T-cell (primary cell): ENCODE measurements at regions not wholly inside any gene's neighbourhood (a gene's known extent, or its start where the extent isn't known, plus 50 kb on each side); places are given as distances from the start of the nearest gene placed in this dataset.
A peak's percentile ranks its signal among the peaks of the same experiment; 100 is the strongest.
"Not testable (repeated sequence)": the region's sequence is repeated elsewhere in the genome, so short reads cannot be mapped to it uniquely, and the experiment has no call there.

Experiments
- ATAC-seq, 4 experiments: fragments of 200-7000 bp in 3 of 4; fragments of 150-1000 bp in 1 of 4; cut with Tn5 transposase; replicated peaks in 1 of 4; 1 replicate in 3 of 4; 2 replicates in 1 of 4; pipeline ENCODE4 v1.10.0; 2021; ENCODE audit warnings: moderate library complexity in 3 of 4, mild to moderate bottlenecking in 2 of 4, moderate number of reproducible peaks in 1 of 4
- CTCF ChIA-PET, 2 donors: fragments of 300-600 bp; sonication (Branson Sonifier 250); formaldehyde crosslinking; loops; one replicate each; lab custom pipeline; 2022; ENCODE audit warnings: antibody characterized with exemption in 2 of 2; lab: Charles Lee
- POLR2A ChIA-PET, 2 donors: fragments of 300-600 bp; sonication (Branson Sonifier 250); formaldehyde crosslinking; loops; one replicate each; lab custom pipeline; 2022; ENCODE audit warnings: antibody characterized with exemption in 2 of 2; lab: Charles Lee
- DNase-seq, 35 experiments: peaks; one replicate each; pipeline versions ENCODE4 v3.0.0 to v3.0.0-alpha.2; 2013 to 2023
- H3K27ac ChIP-seq: one replicate; pipeline ENCODE4 v1.5.1; 2013; ENCODE audit warnings: low read length
- H3K27me3 ChIP-seq, 2 experiments: replicated peaks in 1 of 2; 1 replicate in 1 of 2; 2 replicates in 1 of 2; pipeline versions ENCODE4 v1.6.1 to v1.7.0; 2013; ENCODE audit warnings: low read length in 1 of 2, mixed read lengths in 1 of 2; ENCODE audit not compliant: control insufficient read depth in 2 of 2, insufficient read depth in 2 of 2; ENCODE audit errors: extremely low read depth in 1 of 2
- H3K36me3 ChIP-seq, 2 donors: 1 replicate in 1 of 2; 2 replicates in 1 of 2; pipeline versions ENCODE4 v1.6.1 to v1.7.0; 2013; ENCODE audit warnings: low read length in 1 of 2; ENCODE audit not compliant: control insufficient read depth in 2 of 2, insufficient read depth in 1 of 2; ENCODE audit errors: extremely low read depth in 1 of 2
- H3K4me1 ChIP-seq, 2 experiments: 1 replicate in 1 of 2; 2 replicates in 1 of 2; pipeline versions ENCODE4 v1.6.1 to v1.7.0; 2013; ENCODE audit warnings: low read length in 2 of 2, mixed read lengths in 1 of 2; ENCODE audit not compliant: insufficient read depth in 2 of 2, control insufficient read depth in 1 of 2; ENCODE audit errors: extremely low read depth in 1 of 2
- H3K4me3 ChIP-seq, 2 donors: 1 replicate in 1 of 2; 2 replicates in 1 of 2; pipeline versions ENCODE4 v1.5.1 to v1.7.0; 2013; ENCODE audit warnings: mild to moderate bottlenecking in 2 of 2, low read length in 1 of 2, moderate library complexity in 1 of 2; ENCODE audit not compliant: control insufficient read depth in 1 of 2; ENCODE audit errors: extremely low read depth in 1 of 2
- H3K9me3 ChIP-seq: 2 replicates; pipeline ENCODE4 v1.7.0; 2013
- H3K27ac Mint-ChIP-seq, 2 donors: one replicate each; pipeline ENCODE4 v1.8.0; 2020 to 2021; ENCODE audit warnings: mild to moderate bottlenecking in 2 of 2, mixed read lengths in 2 of 2
- H3K27me3 Mint-ChIP-seq, 2 donors: one replicate each; pipeline ENCODE4 v1.8.0; 2021 to 2022; ENCODE audit warnings: mixed read lengths in 2 of 2
- H3K36me3 Mint-ChIP-seq: one replicate; pipeline ENCODE4 v1.8.0; 2021; ENCODE audit warnings: mixed read lengths
- H3K4me1 Mint-ChIP-seq, 3 donors: one replicate each; pipeline ENCODE4 v1.8.0; 2020 to 2022; ENCODE audit warnings: mixed read lengths in 3 of 3, mild to moderate bottlenecking in 1 of 3
- H3K4me3 Mint-ChIP-seq, 3 donors: one replicate each; pipeline ENCODE4 v1.8.0; 2020 to 2022; ENCODE audit warnings: mild to moderate bottlenecking in 3 of 3, mixed read lengths in 3 of 3, moderate library complexity in 3 of 3
- H3K9me3 Mint-ChIP-seq, 3 donors: one replicate each; pipeline ENCODE4 v1.8.0; 2020 to 2022; ENCODE audit warnings: mixed read lengths in 3 of 3
- WGBS: methylation state at CpG from one replicate; pipeline ENCODE4 v1.1.5; 2013; ENCODE audit warnings: missing lambda C conversion rate; ENCODE audit not compliant: insufficient coverage; 5-methylcytosine and 5-hydroxymethylcytosine counted together

DNA sequence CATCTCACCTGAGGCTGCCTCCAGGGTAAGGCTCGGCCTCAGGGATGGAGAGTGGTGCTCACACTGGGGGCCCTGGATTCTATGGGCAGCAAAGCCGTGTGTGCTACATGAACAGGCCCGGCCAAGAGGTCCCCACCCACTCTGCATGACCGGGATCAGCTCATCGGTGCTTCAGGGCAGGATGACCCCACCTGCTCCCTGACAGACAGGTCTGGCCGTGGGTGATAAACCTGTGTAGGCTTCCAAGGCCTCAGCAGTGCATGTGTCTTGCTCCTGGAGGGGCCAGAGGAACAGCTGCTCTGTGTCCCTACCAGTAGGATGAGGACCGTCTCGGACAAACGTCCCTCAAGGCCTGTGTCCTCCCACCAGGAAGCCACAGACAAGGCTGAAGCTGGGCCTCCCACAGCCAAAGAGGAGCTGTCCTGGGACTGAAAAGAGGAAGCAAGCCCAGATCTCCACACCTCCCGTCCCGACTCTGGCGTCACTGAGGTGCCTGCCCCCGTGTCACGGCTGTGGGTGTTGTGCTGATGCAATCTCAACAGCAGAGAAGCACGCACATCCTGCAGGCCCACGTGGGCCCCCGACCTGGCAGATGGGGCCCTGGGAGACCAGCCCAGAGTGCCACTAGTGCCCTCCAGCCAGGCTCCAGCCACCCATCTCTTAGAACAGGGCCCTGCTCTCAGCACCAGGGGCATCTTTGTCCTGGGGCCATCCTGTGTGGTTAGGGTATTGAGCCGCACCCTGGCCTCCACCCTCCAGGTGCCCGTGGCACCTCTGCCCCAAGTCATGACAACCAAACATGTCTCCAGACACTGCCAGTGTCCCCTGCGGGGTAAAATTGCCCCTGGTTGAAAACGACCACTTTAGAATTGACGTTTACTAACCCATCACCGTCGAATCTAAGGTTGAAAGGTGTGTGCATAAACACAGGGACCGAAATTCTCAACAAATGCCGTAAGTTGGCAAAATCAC is 5455.9 kb upstream of the TPTE start:
- H3K9me3 ChIP-seq, H3K36me3 Mint-ChIP-seq, H3K27ac ChIP-seq, H3K4me3 ChIP-seq, H3K27ac Mint-ChIP-seq, POLR2A ChIA-PET, H3K27me3 Mint-ChIP-seq, H3K36me3 ChIP-seq, H3K4me1 ChIP-seq, H3K4me3 Mint-ChIP-seq, H3K4me1 Mint-ChIP-seq, H3K27me3 ChIP-seq, CTCF ChIA-PET, H3K9me3 Mint-ChIP-seq: not testable (repeated sequence)
- no CpG with 5 or more reads among the region's 26 CpGs for WGBS
- peak; percentile 89 to 99 (median 94) for ATAC-seq
- DNase-seq, result peak in 27 of 35 experiments; percentile 32 to 80 (median 63)

DNA sequence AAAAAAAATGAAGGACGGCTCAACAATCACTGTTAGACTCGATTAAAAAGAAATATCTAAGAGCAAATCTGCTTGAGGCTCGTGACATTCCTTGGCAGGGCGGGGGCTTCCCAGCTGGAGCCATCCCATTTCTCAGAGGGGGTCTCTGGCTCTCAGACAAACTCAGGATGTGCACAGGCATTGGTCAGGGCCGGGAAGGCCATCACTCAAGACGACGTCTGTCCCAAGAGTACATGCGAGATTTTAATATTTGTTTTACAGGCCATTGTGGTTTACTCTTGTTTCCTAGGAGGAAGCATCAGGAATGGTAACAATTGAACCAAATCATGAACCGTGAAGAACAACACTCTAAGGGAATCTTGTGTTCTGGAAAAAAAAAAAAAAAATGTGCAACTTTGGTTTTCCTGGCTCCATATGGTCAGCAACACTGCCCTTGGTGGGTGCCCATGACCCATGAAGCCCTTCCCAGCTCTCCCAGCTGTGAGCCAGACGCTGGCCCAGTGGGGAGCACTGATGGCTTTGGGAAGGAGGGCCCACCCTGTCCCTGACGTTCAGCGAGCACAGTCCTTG is 5454.6 kb upstream of the TPTE start:
- H3K9me3 ChIP-seq, H3K27me3 Mint-ChIP-seq, H3K4me3 ChIP-seq, H3K36me3 ChIP-seq, CTCF ChIA-PET, H3K36me3 Mint-ChIP-seq, H3K9me3 Mint-ChIP-seq, H3K4me3 Mint-ChIP-seq, H3K4me1 ChIP-seq, H3K4me1 Mint-ChIP-seq, DNase-seq, H3K27me3 ChIP-seq, H3K27ac ChIP-seq, H3K27ac Mint-ChIP-seq, ATAC-seq, POLR2A ChIA-PET: not testable (repeated sequence)
- WGBS, result no CpG with 5 or more reads among the region's 12 CpGs

DNA sequence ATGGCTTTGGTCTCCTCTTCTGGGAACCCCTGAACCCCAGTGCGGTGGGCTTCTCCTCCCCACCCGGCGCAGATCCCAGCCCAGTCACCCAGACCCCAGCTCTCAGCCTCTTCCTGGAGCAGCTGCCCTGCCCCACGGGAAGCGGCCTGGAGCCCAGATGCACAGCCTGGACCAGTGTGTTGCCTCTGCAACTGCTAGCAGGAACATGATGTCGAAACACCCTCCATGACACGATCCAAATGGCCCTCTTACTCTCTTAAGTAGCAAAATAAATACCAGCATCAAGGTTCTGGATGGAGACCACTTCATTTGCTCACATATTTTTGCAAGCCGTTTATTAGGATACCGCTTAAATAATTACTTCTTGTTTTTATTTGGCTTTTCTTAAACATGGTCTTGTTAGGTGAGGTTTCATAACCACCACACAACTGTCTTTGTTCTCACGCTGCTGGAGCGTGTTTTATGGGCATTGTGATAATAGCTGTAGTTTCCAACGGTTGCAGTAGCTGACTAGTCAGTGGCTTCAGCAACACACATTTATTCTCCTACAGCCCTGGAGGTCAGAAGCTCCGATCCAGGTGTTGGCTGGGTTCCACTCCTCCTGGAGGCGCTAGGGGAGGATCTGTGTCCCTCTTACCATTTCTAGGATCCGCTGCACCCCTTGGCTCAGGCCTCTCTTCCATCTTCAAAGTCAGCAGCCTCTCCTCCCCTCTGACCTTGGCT is 5453.9 kb upstream of the TPTE start:
- H3K27me3 Mint-ChIP-seq, H3K27ac Mint-ChIP-seq, POLR2A ChIA-PET, DNase-seq, H3K4me1 ChIP-seq, H3K27me3 ChIP-seq, ATAC-seq, H3K36me3 Mint-ChIP-seq, H3K4me3 ChIP-seq, H3K36me3 ChIP-seq, H3K9me3 Mint-ChIP-seq, H3K4me1 Mint-ChIP-seq, CTCF ChIA-PET, H3K9me3 ChIP-seq, H3K27ac ChIP-seq, H3K4me3 Mint-ChIP-seq: not testable (repeated sequence)
- no CpG with 5 or more reads among the region's 15 CpGs for WGBS

DNA sequence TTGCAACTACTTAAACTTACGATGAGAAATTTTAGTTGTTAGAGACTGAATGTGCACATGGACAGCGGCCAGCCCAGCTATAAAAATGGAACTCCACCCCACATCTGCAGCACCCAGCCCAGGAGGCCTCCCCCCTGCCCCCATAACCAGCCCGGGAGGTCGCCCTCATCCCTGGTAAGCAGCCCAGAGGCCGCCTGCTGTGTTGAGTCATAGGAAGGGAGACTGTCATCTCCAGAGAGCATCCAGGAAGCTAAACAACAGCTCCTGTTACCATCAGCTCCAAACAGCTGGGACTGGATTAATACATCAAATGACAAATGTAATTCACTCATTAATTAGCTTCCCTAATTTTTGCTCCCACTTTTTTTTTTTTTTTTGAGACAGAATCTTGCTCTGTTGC is 5452.7 kb upstream of the TPTE start:
- H3K9me3 ChIP-seq, H3K36me3 Mint-ChIP-seq, H3K27me3 ChIP-seq, H3K4me3 ChIP-seq, ATAC-seq, H3K36me3 ChIP-seq, H3K4me3 Mint-ChIP-seq, DNase-seq, H3K27ac Mint-ChIP-seq, H3K27ac ChIP-seq, H3K4me1 ChIP-seq, H3K27me3 Mint-ChIP-seq, H3K9me3 Mint-ChIP-seq, CTCF ChIA-PET, H3K4me1 Mint-ChIP-seq, POLR2A ChIA-PET: not testable (repeated sequence)
- no CpG with 5 or more reads among the region's 5 CpGs for WGBS

DNA sequence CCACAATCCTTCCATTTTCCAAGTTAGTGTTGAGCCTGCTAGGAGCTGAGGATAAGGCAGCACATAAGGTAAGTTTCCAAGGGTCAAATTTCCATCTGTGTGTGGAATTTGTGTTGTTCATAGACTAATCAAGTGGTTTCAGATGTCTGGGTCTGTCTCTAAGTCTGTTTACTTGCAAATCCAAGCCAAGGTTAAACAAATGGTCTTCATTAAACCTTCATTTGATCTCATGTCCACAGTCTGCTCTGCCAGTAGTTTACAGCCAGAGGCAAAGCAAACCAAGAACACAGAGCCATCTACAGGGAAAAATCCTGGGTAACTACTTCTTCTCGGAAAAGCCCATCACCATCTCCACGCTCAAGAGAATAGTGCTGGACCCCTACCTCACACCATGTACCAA is 5450.2 kb upstream of the TPTE start:
- ATAC-seq, H3K36me3 ChIP-seq, POLR2A ChIA-PET, H3K36me3 Mint-ChIP-seq, H3K4me1 Mint-ChIP-seq, H3K27ac Mint-ChIP-seq, H3K27me3 ChIP-seq, H3K4me3 ChIP-seq, H3K4me1 ChIP-seq, H3K9me3 Mint-ChIP-seq, DNase-seq, H3K4me3 Mint-ChIP-seq, H3K9me3 ChIP-seq, H3K27me3 Mint-ChIP-seq, H3K27ac ChIP-seq, CTCF ChIA-PET: not testable (repeated sequence)
- WGBS, result no CpG with 5 or more reads among the region's 2 CpGs

- H3K9me3 ChIP-seq, DNase-seq, ATAC-seq, H3K4me1 ChIP-seq, H3K27me3 Mint-ChIP-seq, CTCF ChIA-PET, H3K9me3 Mint-ChIP-seq, H3K4me1 Mint-ChIP-seq, H3K4me3 ChIP-seq, H3K27me3 ChIP-seq, H3K36me3 ChIP-seq, H3K27ac Mint-ChIP-seq, H3K4me3 Mint-ChIP-seq, H3K36me3 Mint-ChIP-seq, POLR2A ChIA-PET, H3K27ac ChIP-seq: not testable (repeated sequence)
- no CpG with 5 or more reads among the region's 7 CpGs for WGBS
These were observed 5444.5 kb upstream of the TPTE start for GRCh38 chr21:5076854-5077253.
